ENCODE measurements at regions not wholly inside any gene's neighbourhood (a gene's known extent, or its start where the extent isn't known, plus 50 kb on each side); places are given as distances from the start of the nearest gene placed in this dataset.
A peak's percentile ranks its signal among the peaks of the same experiment; 100 is the strongest.
"Not testable (repeated sequence)": the region's sequence is repeated elsewhere in the genome, so short reads cannot be mapped to it uniquely, and the experiment has no call there.

DNA sequence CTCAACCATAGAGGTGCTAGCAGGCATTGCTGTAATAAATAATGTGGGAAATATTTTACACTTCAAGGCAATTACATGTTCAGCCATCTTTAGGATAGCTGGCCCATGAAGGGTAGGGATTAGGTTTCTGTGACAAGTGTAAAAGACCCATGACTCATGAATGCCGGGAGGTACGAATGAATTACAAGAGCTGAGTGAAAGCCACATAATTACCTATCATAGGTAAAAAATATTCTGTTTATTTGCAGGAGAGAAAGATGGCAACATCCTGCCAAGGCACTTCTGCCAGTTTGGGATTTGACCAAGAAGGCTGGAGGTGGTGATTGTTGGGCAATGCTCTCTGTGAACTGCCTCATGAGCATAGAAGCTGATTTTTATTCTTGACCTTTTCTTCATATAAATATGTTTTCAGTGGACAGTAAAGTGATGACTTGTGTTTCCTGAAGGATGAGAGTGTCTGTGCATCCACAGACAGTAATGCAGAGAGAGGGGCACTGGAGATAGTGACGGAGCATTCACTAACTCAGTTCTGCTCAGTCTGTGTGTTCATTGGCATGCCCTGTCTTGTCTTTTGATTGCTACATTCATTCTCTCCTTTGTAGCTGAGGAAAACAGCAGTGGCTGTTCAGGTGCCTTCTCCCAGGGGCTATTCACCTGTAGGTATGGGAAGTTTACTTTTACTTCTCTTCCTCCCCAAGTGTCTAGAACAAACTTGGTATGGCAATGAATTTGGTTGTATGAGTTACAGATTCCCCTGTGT, 481.1 kb downstream of the TFAP2B start:
- DNase-seq: no peak

DNA sequence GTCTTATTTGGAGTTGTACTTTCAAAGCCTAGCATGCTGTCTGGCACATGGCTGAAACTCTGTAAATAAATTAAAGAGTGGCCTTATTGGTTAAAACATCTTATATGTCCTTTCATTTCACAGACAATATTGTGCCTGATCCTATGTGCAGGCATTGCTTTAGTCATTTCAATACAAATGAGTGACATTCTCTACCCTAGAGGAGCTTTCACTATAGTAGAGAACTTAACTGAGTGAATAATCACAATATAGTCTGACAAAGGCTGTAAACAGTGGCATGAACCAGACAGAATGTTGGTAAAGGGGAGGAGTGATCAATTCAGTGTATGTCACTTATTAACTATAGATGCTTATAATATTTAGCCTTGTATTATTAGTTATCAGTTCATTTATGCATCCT, 481.8 kb downstream of the TFAP2B start:
- DNase-seq: no peak

DNA sequence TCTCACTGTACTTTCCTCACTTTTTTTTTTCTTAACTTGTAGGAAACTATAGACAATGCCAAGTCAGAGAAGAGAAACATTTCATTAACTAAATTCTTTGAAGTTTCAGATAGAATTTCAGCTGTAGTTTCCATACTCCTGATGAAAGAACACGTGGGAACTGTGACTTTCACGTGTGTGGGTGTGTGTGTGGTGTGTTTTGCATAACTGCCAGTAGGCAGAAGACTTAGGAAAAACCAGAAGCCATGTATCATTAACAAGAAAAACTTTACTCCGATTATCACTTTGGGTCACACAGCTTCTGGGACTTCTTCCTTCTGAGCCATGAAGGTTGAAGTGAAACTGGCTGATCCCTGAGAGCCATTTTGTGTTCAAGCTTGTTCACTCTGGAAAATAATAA, 483.3 kb downstream of the TFAP2B start:
- peak in 2 of 58 donors; percentile 1 to 2 for DNase-seq

DNA sequence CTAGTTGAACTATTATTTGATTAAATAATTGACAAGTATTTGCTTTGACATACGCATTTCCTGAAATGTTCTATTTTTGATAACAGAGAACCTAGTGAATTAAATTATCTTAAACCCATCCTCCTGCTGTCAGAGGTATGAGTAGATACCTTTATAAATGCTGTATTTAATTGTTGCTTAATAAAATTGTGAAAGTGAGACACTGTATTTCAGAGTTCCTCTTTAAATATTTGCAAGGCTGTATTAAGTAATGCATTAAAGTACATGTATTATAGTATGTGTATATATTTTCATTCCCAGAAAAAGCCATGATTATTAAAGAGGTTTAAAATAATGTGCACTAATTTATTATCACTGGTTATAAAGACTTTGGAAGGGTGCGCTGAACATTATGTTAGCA, 483.8 kb downstream of the TFAP2B start:
- DNase-seq: no peak

DNA sequence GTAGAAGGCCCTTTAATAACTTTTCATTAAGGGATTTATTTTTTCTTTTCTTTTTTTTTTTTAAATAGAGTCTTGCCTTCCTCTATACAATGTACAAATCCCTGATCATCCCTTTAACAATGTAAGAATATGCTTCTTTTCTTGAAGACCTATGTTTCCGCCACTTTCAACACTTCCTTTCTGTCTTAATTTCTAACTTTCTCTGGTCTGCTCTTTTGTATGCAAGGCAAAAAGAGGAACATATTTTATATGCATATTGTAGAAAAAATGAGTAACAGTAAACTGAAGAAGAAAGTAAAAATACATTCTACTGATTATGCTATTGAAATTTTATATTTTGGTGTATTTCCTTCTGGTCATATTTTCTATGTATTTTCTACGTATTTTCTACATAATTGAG, 484.7 kb downstream of the TFAP2B start:
- DNase-seq: no peak

DNA sequence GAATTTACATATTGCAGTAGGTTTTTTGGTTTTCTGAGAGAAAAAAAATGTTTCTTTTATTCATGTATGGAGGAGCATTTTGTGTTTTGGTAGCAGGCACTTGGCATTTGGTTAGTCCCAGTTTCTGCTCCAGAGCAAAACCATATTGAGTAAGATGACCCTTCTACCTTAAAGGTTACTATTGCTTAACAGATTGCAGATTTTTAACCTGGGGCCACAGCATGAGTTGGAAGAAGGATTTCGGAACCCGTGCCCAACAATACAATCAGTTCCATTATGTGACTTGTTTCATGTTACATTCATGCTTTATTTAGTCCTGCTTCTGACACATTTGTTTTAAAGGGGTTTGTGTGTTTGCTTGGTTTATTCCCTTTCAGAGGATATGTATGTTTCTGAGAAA, 496.3 kb downstream of the TFAP2B start:
- no peak for DNase-seq

DNA sequence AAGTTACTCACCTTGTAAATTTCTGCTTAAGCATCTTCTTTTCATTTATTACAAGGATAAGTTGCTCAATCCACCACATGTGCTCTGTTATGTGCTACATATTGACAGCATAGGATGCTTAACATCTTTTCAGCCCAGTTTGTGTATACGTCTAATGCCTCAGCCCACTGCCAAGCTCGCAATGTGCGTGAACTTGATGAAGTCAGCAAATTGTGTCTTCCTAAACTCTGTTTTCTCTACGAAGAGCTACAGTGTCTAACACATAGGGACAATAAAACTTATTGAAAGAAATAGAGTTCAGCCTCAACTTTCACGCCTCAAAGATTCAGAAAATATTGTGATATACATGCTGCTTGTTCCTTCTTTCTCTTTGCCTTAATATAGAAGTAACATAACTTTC, 500.0 kb downstream of the TFAP2B start:
- DNase-seq: no peak

DNA sequence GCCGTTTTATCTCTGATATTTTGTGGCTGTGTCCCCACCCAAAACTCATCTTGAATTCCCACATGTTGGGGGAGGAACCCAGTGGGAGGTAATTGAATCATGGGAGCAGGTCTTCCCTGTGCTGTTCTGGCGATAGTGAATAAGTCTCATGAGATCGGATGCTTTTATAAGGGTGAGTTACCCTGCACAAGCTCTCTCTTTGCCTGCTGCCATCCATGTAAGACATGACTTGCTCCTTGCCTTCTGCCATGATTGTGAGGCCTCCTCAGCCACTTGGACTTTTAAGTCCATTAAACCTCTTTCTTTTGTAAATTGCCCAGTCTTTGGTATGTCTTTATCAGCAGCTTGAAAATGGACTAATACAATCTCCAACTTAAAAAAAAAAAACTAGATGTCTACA, 502.8 kb downstream of the TFAP2B start:
- DNase-seq: not testable (repeated sequence)

DNA sequence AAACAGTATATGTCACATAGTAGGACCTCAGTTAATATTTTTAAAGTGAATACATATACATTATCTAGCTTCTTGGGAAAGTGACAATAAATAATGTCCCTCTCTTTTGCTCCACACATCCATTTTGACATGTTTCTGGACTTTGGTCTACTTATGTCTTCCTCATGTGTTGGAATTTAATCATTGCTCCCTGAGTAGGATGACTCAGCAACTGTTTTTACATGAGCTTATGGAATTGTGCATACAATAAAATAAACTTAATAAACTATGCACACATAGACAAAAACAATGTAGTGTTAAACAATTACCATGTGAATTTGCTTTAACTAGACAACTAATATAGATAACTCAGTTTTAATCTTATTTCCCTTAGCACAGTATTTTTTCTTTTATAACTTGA, 503.8 kb downstream of the TFAP2B start:
- no peak for DNase-seq

DNA sequence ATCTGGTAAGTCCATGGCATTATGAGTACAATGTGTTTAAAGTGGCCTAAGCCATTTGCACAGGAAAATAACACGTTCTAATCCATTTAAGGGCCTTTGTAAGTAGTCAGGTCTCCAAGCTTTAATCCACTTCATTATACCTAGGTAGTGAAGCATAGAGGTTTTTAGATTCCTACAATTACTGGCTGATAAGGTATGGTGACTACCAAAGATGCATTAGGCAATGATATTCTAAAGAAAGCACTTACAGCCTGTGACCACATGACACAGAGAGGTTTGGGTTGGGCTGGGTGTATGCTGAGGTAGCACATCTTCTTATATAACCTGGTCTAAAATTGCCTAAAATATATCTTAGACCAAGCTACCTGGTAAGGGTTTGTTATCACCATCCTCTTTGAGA, 504.4 kb downstream of the TFAP2B start:
- no peak for DNase-seq

DNA sequence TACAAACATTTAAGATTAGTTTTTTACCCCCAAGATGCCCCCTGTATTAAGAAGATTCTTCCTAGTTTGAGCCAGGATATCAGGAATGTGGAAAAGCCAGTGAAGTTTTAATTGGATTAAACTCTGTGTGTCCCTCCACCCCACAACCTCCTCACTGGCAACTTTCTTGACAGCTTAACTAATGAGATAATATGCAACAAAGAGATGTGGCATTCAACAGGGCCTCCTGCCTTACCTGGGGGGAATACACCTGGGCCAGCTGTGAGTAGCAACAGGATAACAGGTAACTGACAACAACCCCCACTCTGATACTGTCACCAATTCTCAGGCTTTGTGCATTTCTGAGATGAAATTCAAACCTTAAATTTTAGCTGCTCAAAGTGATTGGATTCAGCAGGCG, 512.3 kb downstream of the TFAP2B start:
- DNase-seq: no peak

DNA sequence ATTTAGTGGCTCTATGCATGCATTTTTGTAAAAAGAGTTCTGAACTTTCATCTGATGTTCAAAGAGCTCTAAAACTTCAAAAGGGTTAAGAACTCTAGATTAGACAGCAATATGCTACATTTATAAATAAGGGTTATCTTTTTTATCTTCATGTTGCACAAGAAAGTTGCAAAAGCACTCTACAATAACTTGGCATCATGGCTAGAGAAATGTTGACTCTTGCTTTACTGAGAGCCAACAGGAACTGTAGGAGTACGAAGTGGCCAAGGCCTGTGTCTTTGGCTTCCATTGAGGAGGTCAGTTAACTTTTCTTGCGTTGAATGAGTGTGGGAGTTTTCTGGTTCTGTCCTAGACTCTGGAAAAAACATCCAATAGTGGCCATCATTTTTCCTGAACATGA, 516.9 kb downstream of the TFAP2B start:
- DNase-seq: no peak

DNA sequence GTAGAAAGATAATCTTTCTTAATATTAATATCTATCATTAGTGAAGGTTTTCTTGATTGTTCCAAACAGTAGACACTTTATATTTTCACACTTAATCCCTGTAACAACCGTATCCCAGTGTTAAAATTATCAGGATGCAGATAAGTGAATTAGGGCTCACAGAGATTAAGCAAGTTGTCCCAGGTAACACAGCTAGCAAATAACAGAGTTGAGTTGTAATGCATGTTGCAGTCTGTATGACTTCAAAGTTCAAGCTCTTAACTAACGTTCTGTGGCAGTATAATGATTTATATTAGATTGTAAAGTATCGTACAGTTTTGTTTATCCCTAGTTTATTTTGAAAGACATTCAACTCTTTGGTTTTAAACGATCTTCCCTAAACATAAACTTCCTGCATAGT, 517.5 kb downstream of the TFAP2B start:
- no peak for DNase-seq

DNA sequence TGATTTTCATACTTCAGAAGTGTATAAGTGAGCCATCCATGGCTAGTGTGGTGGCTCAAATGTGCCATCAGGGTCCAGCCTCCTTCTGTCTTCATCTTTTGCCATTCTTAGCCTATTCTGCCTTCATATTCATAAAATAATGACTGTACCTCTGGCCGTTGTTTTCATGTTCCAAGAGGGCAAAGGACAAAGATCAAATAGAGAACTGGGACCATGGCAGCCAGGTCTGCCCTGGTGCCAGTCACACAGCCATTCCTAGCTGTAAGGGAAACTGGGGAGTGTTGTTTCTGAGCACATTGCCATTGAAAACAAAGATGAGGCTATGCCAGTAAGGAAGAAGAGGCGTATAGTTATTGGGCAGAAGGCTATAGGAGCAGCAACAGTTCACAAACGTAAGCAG, 518.6 kb downstream of the TFAP2B start:
- DNase-seq: no peak

DNA sequence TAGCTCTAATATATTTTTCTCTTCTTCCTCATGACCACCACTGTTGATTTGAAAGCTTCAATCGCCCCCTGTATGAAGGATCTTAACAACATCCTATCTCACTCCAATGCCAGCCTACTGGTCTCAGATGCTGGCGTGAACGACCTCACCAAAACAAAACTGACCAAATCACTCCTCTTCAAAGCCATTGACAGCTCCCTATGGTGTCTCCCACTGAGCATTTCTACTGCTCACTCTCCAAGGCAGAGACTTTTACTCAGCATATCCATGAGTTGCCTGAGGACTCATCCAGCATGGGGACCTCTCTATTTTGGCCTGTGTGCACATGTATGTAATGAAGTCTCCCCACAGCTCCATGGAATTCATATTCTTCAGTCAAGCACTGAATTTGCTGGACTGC, 520.4 kb downstream of the TFAP2B start:
- no peak for DNase-seq

DNA sequence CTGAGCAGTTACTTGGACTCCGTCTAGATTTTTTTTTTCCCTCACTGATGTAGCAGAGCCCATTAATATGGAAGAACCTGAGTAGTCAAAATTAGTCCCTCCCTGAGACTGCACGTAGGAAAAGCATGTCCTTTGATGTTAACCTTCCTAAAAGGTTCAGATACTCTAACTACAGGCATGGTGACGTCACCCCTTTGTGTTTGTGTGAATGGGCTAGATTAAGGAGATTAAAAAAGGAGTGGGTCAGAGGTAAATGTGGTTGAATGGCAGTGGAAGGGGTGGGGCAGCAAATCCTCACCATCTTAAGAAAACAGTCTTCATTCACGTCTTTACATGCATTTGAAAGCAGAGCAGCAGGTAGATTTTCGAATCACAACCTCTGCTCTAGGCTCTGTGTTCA, 521.1 kb downstream of the TFAP2B start:
- no peak for DNase-seq

DNA sequence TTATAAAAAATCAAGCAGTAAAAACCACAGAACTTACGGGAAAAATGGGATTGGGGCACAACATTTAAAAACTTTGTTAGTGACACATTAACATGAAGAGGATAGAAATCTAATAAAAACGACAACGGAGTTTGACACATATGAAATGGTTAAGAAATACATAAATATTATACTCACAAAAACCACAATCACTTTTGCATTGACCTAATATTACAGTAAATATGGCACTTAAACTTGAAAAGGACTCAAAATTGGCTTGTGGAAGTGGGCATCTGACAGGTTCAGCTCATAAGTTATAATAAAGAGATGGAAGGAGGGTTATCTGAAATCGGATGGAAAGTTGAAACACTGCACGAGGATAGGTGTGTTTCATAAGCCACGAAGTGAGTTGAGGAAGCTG, 523.7 kb downstream of the TFAP2B start:
- DNase-seq: no peak

DNA sequence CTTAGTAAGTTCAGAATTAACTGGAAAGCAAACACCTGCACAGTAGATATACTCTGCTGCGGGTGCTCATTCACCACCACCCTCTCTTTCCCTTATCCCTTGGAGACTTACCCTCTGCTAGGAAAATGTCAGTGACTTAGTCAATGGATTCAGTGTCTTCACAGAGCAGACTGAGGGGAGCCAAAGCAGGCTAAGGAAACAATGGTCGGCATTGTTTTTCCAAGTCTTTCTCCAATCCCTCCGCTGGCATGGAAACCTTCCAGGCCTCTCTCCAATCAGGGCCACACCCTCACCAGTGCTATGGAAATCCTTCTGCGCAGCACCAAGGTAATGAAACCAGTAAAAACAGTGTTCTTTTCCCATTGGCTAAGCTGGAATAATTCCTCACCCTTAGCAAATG, 531.2 kb downstream of the TFAP2B start:
- peak in 17 of 58 donors; percentile 1 to 56 (median 10) for DNase-seq

DNA sequence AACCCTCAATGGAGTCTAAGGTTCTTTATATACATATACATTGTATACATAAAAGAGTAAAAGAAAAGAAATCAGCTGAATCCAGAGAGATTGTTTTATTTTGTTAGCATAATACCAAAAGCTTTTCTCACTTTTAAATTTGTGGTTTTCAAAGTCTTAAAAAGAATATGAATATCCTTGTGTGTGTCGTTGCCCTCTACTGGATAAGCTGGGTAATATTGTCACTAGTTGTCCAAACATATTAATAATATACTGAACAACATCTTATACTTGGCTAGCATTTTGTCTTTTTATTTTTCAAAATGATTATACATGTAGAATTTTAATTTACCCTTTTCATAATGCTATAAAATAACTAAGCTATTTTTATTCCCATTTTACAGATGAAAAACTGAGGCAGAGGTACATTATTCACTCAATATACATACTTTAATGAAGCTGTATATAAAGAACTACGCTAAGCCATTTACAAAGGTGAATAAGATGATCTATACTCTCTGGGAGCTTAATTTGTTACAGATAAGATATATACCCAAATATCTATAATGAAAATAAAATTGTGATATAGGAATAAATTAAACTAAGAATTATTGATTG, 531.7 kb downstream of the TFAP2B start:
- DNase-seq: no peak

DNA sequence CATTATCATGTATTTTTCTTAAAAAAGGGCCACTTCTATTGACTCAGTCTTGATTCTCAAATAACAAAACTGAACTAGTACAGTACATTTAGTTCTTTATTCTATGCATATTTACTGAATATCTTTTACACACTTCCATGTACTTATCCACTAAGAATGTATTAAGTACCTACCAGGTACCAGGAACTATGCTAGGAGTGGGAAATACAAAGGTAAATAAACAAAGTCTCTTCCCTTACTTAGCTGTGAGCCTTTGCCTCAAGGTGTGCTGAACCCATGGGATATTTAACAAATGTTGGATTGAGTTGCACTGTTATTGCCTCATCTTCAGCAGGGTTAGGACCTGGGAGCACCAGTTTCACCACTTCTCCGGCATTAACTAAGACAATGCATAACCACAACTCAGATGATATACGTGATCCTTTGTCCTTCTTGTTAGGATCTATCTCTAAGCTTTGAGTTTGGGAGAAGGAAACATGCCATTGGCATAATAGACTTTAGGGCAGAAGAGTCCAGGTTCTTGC, 533.9 kb downstream of the TFAP2B start:
- no peak for DNase-seq

DNA sequence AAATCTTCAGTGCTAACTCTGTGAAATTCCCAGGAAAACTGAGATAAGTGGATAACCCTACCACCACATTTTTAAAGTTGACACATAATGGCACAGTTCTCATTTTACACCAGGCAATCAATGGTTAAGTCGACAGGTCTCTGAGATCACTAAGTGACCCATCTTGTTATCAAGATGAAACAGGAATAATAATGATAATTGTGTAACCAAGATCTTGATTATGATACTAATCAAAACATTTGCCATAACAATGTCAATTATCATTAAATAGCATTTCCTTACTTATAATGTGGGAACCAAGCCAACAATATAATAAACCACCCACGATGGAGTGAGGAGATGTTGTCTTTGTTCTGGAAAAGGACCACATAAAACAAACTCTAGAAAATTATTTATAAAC, 541.6 kb downstream of the TFAP2B start:
- DNase-seq: no peak

DNA sequence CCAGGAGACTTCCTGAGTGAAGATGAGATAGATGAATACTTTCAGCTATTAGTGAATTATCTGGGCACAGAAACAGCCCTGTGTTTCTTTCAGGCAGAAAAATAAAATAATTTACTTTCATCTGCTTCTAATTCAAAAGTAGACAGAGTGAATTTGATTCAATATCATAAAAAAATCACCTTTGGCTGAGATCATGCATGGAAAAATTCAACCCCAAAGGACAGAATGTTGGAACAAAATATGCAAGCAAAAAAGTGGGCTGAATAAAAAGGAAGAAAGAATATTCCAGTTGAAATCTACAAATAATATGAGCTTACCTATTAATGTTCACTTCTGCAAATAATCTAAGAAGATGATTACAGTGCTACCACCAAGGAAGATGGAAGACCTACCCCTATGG, 546.9 kb downstream of the TFAP2B start:
- no peak for DNase-seq

DNA sequence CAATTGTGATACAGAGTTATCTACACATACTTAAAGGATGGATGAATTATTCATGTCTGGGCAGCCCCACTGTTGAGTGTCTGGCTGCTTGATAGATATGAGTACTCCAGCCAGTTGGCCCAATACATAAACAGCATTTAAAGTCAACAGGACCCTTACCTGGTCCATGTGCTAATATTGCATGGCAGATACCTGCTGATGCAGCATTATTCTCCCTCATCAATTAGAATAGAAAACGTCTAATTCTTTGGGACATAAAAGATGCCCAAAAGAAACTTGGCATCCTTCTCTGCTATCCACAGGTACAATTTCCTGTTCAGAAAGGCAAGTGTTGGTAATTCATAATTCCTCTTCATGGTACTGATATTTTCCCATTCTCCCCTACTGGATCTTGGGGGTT, 550.8 kb downstream of the TFAP2B start:
- no peak for DNase-seq
